ENCODE measurements at regions not wholly inside any gene's neighbourhood (a gene's known extent, or its start where the extent isn't known, plus 50 kb on each side); places are given as distances from the start of the nearest gene placed in this dataset.

DNA sequence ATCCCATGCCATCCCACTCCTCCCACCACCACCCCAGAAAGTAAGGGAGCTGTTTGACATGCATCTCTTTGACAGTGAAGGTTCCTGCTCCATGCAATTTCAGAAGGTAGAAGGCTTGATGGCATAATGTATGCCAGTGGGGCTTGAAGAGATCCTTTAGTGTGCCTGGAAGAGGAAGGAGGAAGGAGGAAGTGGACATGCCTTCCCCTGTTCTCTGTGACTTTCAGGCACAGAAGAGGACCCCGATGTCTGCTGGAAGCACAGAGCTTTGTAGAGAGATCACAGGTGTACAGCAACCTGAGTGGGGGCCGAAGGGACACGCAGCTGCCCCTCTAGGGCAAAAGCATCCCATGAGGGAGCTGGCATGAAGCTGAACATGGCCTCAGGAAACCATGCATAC lies 171.6 kb downstream of the CD47 start:
- intact Hi-C loops (cut with micrococcal nuclease), result no loop called here
- DNase-seq, result no peak
- peaks cover 35% of the 10 kb centered on the region for H3K27me3 ChIP-seq (ENCODE audit: low read depth)
- no peaks in the 10 kb centered on the region for H3K9me3 ChIP-seq (replicated peaks)
- no peaks in the 10 kb centered on the region for H3K36me3 ChIP-seq
- H3K27ac ChIP-seq (replicated peaks), result no peak overlapping the region
- TF ChIP-seq, protein P1, sequence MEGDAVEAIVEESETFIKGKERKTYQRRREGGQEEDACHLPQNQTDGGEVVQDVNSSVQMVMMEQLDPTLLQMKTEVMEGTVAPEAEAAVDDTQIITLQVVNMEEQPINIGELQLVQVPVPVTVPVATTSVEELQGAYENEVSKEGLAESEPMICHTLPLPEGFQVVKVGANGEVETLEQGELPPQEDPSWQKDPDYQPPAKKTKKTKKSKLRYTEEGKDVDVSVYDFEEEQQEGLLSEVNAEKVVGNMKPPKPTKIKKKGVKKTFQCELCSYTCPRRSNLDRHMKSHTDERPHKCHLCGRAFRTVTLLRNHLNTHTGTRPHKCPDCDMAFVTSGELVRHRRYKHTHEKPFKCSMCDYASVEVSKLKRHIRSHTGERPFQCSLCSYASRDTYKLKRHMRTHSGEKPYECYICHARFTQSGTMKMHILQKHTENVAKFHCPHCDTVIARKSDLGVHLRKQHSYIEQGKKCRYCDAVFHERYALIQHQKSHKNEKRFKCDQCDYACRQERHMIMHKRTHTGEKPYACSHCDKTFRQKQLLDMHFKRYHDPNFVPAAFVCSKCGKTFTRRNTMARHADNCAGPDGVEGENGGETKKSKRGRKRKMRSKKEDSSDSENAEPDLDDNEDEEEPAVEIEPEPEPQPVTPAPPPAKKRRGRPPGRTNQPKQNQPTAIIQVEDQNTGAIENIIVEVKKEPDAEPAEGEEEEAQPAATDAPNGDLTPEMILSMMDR (IDR thresholded peaks at IDR 0.05; ENCODE audit: borderline replicate concordance), result no peak
- H3K4me3 ChIP-seq, result no peak overlapping the region
- H3K4me1 ChIP-seq, result no peaks in the 10 kb centered on the region

DNA sequence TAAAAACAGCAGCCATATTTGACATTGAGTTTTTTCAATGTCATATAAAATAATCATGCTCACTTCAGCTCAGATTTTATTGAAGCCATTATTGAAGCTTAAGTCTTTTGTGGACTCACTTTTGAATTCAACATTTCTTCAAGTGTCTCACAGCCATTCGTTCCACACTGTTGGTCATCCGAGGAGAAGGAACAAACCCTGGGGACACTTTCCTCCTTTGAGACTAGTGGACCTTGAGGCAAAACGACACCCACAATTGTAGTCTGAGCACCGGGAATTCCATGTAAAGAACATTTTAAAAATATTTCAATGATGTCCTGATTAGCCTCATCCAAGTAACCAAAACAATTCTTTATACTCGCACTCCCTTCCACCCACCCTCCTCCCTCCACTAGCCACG lies 174.7 kb downstream of the CD47 start:
- peaks cover 33% of the 10 kb centered on the region for H3K27me3 ChIP-seq (ENCODE audit: low read depth)
- DNase-seq, result no peak
- H3K36me3 ChIP-seq, result no peaks in the 10 kb centered on the region
- no peaks in the 10 kb centered on the region for H3K9me3 ChIP-seq (replicated peaks)
- H3K27ac ChIP-seq (replicated peaks), result no peak overlapping the region
- intact Hi-C loops (cut with micrococcal nuclease), result no loop called here
- no peak overlapping the region for H3K4me3 ChIP-seq
- no peaks in the 10 kb centered on the region for H3K4me1 ChIP-seq
- TF ChIP-seq, protein P1 (IDR thresholded peaks at IDR 0.05; ENCODE audit: borderline replicate concordance), result no peak

- DNase-seq, result no peak
- Histone ChIP-seq H3K4me3 (no peak overlapping the region), H3K9me3 (replicated peaks) (no peaks in the 10 kb centered on the region), H3K27me3 (ENCODE audit: low read depth) (peaks cover 28% of the 10 kb centered on the region), H3K27ac (replicated peaks) (no peak overlapping the region), H3K36me3 (no peaks in the 10 kb centered on the region), H3K4me1 (no peaks in the 10 kb centered on the region)
- intact Hi-C loops (cut with micrococcal nuclease), result no loop called here
- TF ChIP-seq, protein P1 (IDR thresholded peaks at IDR 0.05; ENCODE audit: borderline replicate concordance), result no peak
Observed at GRCh38 chr3:107915706-107916105, 175.1 kb downstream of the CD47 start.

GRCh38 chr3:107913701-107914100 lies 177.1 kb downstream of the CD47 start:
- Histone ChIP-seq H3K27me3 (ENCODE audit: low read depth) (peaks cover 18% of the 10 kb centered on the region), H3K36me3 (no peaks in the 10 kb centered on the region), H3K4me1 (no peaks in the 10 kb centered on the region), H3K27ac (replicated peaks) (no peak overlapping the region), H3K4me3 (no peak overlapping the region), H3K9me3 (replicated peaks) (no peaks in the 10 kb centered on the region)
- DNase-seq, result no peak
- intact Hi-C loops (cut with micrococcal nuclease), result no loop called here
- TF ChIP-seq, protein P1 (IDR thresholded peaks at IDR 0.05; ENCODE audit: borderline replicate concordance), result no peak

GRCh38 chr3:107911337-107912000 lies 179.4 kb downstream of the CD47 start:
- TF ChIP-seq, protein P1 (IDR thresholded peaks at IDR 0.05; ENCODE audit: borderline replicate concordance), result no peak
- DNase-seq, result no peak
- Histone ChIP-seq H3K9me3 (replicated peaks) (no peaks in the 10 kb centered on the region), H3K27me3 (ENCODE audit: low read depth) (peaks cover 6% of the 10 kb centered on the region), H3K4me3 (no peak overlapping the region), H3K4me1 (no peaks in the 10 kb centered on the region), H3K27ac (replicated peaks) (no peak overlapping the region), H3K36me3 (no peaks in the 10 kb centered on the region)
- intact Hi-C loops (cut with micrococcal nuclease), result no loop called here
